ENCODE measurements at regions not wholly inside any gene's neighbourhood (a gene's known extent, or its start where the extent isn't known, plus 50 kb on each side); places are given as distances from the start of the nearest gene placed in this dataset.

DNA sequence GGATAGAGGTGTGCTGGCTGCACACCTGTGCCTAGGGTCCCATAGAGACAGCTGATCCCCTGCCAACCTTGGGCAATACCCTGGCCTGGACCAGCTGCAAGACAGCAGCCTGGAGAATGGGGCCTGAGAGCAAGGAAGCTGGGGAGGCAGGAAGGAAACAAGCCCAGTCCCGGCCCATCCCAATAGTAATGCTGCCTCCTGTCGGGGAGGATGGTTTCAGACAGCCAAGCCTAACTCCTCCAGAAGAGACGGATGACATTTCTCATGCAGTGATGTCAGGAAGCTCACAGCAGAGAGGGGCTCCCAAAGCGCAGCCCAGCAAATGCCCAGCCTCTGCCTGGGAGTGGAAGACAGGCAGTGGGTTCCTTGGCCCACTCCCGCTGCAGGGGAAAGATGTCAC is 408.8 kb downstream of the OCA2 start:
- Histone ChIP-seq H2AFZ (ENCODE audit: low read length) (no peak overlapping the region), H3K79me2 (ENCODE audit: insufficient read depth, low read length) (no peaks in the 10 kb centered on the region), H3K4me3 (ENCODE audit: low read depth, low read length, poor library complexity, severe bottlenecking) (no peak overlapping the region), H3K9me3 (ENCODE audit: low read length) (no peaks in the 10 kb centered on the region), H3K27ac (ENCODE audit: low read depth, low read length, poor library complexity, severe bottlenecking) (no peak overlapping the region), H3K9ac (ENCODE audit: low read length) (no peak overlapping the region), H3K27me3 (ENCODE audit: insufficient read depth, low read length) (no peaks in the 10 kb centered on the region), H3K9me2 (ENCODE audit: low read depth, low read length) (no peaks in the 10 kb centered on the region), H3K4me2 (ENCODE audit: low read length) (no peak overlapping the region), H3K4me1 (ENCODE audit: insufficient read depth, low read length, severe bottlenecking) (no peaks in the 10 kb centered on the region), H3K36me3 (ENCODE audit: insufficient read depth, low read length) (no peaks in the 10 kb centered on the region), H3F3A (ENCODE audit: insufficient read depth, low read length) (no peaks in the 10 kb centered on the region), H4K20me1 (ENCODE audit: insufficient read depth, low read length) (no peaks in the 10 kb centered on the region)
- TF ChIP-seq EZH2 (IDR thresholded peaks at IDR 0.05; ENCODE audit: borderline replicate concordance, low read length) = no peak
- TF ChIP-seq, protein P1, sequence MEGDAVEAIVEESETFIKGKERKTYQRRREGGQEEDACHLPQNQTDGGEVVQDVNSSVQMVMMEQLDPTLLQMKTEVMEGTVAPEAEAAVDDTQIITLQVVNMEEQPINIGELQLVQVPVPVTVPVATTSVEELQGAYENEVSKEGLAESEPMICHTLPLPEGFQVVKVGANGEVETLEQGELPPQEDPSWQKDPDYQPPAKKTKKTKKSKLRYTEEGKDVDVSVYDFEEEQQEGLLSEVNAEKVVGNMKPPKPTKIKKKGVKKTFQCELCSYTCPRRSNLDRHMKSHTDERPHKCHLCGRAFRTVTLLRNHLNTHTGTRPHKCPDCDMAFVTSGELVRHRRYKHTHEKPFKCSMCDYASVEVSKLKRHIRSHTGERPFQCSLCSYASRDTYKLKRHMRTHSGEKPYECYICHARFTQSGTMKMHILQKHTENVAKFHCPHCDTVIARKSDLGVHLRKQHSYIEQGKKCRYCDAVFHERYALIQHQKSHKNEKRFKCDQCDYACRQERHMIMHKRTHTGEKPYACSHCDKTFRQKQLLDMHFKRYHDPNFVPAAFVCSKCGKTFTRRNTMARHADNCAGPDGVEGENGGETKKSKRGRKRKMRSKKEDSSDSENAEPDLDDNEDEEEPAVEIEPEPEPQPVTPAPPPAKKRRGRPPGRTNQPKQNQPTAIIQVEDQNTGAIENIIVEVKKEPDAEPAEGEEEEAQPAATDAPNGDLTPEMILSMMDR (IDR thresholded peaks at IDR 0.05; ENCODE audit: low read length) = no peak

DNA sequence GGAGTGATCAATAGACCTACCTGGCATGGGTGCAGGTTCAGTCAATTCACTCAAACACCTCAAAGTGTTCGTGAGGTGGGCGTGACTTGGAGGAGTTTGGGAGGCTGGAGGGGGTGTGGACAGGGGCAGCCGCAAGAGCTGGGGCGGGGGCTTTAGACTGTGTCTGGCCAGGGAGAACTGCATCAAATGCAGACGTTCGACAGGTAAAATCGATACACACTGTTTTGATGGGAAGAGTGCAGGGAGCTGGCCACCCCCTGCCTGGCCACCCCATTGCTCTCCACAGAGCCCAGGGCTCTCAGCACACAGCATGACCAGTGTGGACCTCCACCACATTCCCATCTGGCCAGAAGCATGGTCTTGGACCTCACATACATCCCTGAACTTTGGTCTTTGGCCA is 412.1 kb downstream of the OCA2 start:
- Histone ChIP-seq H3K9ac (ENCODE audit: low read length) (no peak overlapping the region), H4K20me1 (ENCODE audit: insufficient read depth, low read length) (no peaks in the 10 kb centered on the region), H3K4me1 (ENCODE audit: insufficient read depth, low read length, severe bottlenecking) (no peaks in the 10 kb centered on the region), H3K4me3 (ENCODE audit: low read depth, low read length, poor library complexity, severe bottlenecking) (no peak overlapping the region), H3F3A (ENCODE audit: insufficient read depth, low read length) (no peaks in the 10 kb centered on the region), H3K27me3 (ENCODE audit: insufficient read depth, low read length) (no peaks in the 10 kb centered on the region), H3K79me2 (ENCODE audit: insufficient read depth, low read length) (no peaks in the 10 kb centered on the region), H3K27ac (ENCODE audit: low read depth, low read length, poor library complexity, severe bottlenecking) (no peak overlapping the region), H3K36me3 (ENCODE audit: insufficient read depth, low read length) (no peaks in the 10 kb centered on the region), H3K9me2 (ENCODE audit: low read depth, low read length) (no peaks in the 10 kb centered on the region), H3K9me3 (ENCODE audit: low read length) (no peaks in the 10 kb centered on the region), H3K4me2 (ENCODE audit: low read length) (no peak overlapping the region), H2AFZ (ENCODE audit: low read length) (no peak overlapping the region)
- TF ChIP-seq, protein P1 (IDR thresholded peaks at IDR 0.05; ENCODE audit: low read length) = no peak
- no peak for TF ChIP-seq EZH2 (IDR thresholded peaks at IDR 0.05; ENCODE audit: borderline replicate concordance, low read length)

DNA sequence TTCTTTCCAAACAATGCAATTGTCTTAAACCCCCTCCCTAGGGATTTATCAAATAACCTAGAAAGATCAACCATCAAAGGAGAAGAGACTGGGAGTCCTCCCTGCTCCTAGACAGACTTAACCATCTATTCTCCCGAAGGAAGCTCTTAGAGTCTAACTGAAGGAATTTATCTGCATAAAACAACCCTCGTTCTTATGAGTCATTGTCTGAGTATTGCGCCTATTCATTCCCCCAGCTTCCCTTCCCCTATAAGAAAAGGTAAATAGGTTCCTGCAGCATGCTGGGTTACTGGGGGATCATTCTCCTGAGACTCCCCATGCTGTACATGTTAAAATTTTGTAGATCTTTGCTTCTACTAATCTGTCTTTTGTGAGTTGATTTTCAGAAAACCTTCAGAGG is 412.7 kb downstream of the OCA2 start:
- no peak overlapping the region for H2AFZ ChIP-seq (ENCODE audit: low read length)
- no peak overlapping the region for H3K27ac ChIP-seq (ENCODE audit: low read depth, low read length, poor library complexity, severe bottlenecking)
- no peaks in the 10 kb centered on the region for H3K79me2 ChIP-seq (ENCODE audit: insufficient read depth, low read length)
- no peaks in the 10 kb centered on the region for H3K36me3 ChIP-seq (ENCODE audit: insufficient read depth, low read length)
- H3K27me3 ChIP-seq (ENCODE audit: insufficient read depth, low read length) = no peaks in the 10 kb centered on the region
- no peaks in the 10 kb centered on the region for H3K9me3 ChIP-seq (ENCODE audit: low read length)
- no peaks in the 10 kb centered on the region for H4K20me1 ChIP-seq (ENCODE audit: insufficient read depth, low read length)
- H3K9me2 ChIP-seq (ENCODE audit: low read depth, low read length) = no peaks in the 10 kb centered on the region
- TF ChIP-seq, protein P1 (IDR thresholded peaks at IDR 0.05; ENCODE audit: low read length) = no peak
- no peak for TF ChIP-seq EZH2 (IDR thresholded peaks at IDR 0.05; ENCODE audit: borderline replicate concordance, low read length)
- no peaks in the 10 kb centered on the region for H3K4me1 ChIP-seq (ENCODE audit: insufficient read depth, low read length, severe bottlenecking)
- H3K4me2 ChIP-seq (ENCODE audit: low read length) = no peak overlapping the region
- no peak overlapping the region for H3K9ac ChIP-seq (ENCODE audit: low read length)
- H3K4me3 ChIP-seq (ENCODE audit: low read depth, low read length, poor library complexity, severe bottlenecking) = no peak overlapping the region
- H3F3A ChIP-seq (ENCODE audit: insufficient read depth, low read length) = no peaks in the 10 kb centered on the region
